HG02798 (cell line): ENCODE measurements at regions not wholly inside any gene's neighbourhood (a gene's known extent, or its start where the extent isn't known, plus 50 kb on each side); places are given as distances from the start of the nearest gene placed in this dataset.
"Not testable (repeated sequence)": the region's sequence is repeated elsewhere in the genome, so short reads cannot be mapped to it uniquely, and the experiment has no call there.

Experiments used
- ATAC-seq: cut with Tn5 transposase; IDR thresholded peaks from one replicate; pipeline ENCODE4 v1.9.1; 2021; ENCODE audit warnings: mild to moderate bottlenecking; ENCODE audit not compliant: unreplicated experiment, poor library complexity

- ATAC-seq, result no peak
Measured at GRCh38 chr7:86050918-86051317, 592.8 kb upstream of the GRM3 start.

GRCh38 chr7:86049910-86050309 is 593.8 kb upstream of the GRM3 start:
- no peak for ATAC-seq

- not testable (repeated sequence) for ATAC-seq
Measured at GRCh38 chr7:86045197-86045596, 598.5 kb upstream of the GRM3 start.

DNA sequence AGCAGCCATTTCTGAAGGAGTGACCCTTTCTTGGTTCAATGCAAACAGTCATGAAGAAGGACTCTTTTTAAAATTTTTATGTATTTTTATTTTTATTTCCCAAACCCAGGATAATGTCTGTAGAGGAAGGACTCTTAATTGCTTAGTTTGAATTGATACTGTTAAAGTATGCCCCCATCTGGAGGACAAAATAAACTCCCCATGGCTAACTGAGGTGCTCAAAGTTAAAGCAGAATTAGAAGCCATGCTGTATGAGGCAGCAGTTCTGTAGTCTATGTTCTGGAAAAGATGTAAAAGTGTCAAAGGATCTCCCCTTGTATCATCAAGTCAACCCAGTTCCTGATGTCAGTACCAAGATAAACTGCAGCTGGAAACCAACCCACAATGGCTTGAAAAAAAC is 617.9 kb upstream of the GRM3 start:
- no peak for ATAC-seq

DNA sequence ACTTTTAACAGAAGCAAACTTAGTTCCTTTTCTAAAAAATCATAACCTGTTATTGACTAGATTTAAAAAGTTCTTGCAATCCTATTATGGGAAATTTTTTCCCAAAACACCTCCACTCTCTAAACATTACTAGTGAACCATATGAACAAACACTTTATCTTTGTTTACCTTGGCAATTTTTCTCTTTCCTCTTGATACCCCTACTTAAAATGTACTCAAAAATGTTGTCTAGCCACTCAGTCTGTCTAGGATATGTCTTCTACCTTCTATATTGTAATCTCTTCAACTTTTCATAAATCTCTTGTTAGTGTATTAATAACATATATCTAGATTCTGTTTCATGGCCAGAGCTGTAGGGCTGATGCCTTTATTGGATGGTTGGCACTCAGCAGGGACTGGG is 630.0 kb upstream of the GRM3 start:
- no peak for ATAC-seq

GRCh38 chr7:86012971-86013370 is 630.7 kb upstream of the GRM3 start:
- ATAC-seq, result no peak

DNA sequence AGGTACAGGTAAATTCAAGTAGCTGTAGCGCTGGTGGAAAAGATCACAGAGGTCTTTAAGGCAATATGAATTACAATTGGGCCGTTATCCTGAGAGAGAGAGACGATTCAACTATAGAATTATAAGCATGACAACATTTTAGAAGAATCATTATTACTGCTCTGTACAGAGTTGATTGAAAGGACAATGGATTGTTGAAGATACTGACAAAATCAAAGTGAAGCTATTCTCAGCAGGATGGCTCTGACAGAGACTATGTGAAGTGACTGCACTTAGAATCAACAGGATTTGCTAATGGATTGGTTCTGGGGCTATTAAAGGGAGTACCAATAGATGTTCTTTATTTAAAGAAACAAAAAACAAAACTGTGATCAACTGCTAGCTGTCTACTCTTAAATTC is 634.8 kb upstream of the GRM3 start:
- ATAC-seq, result no peak

- no peak for ATAC-seq
Measured at GRCh38 chr7:86006909-86007308, 636.8 kb upstream of the GRM3 start.

GRCh38 chr7:86002858-86003257 is 640.9 kb upstream of the GRM3 start:
- ATAC-seq, result no peak

DNA sequence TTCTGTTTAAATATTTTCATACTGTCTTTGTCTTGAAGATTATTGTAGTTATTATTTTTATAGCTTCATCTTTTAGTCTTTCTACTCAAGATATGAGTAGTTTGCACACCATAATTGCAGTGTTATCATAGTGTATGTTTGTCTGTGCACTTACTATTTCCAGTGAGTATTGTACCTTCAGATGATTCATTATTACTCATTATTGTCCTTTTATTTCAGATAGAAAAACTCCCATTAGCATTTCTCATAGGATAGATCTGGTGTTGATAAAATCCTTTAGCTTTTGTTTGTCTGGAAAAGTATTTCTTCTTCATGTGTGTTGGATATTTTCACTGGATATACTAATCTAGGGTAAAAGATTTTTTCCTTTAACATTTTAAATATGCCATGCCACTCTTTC is 646.2 kb upstream of the GRM3 start:
- no peak for ATAC-seq

- ATAC-seq, result no peak
Measured at GRCh38 chr7:85995101-85995500, 648.6 kb upstream of the GRM3 start.

DNA sequence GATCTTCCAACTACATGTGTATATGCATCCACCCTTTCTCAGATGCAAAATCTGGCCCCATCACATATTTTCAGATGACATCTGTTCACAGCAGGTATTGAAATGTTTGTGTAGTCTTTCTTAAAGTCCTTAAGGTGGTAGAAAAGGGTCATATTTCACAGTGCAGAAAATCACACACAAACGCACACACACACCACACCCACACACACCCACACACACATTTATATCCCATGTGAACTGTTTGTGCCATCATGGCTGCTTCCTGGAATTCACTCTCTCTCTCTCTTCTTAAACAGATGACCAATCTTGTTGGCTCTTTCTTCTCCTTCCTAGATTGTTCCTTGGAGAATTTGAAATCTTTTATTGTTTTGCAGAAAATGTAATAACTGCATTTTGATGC is 663.0 kb upstream of the GRM3 start:
- ATAC-seq, result no peak

DNA sequence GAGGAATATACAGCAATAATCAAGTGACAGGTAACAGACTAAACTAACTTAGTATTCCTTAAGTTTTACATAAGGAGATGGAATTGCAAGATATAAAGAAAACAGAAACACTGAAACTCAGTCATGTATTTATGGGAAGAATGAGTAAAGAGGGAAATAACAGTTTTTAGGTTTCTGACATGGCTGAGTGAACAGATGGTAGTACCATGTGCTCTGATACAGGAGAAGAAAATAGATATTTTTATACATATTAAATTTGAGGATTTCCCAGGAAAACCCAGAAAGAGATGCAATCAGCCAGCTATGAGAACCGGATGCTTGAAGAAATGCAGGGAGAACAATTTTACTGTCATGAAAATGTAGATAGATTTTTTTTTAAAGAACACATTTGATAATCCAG is 669.5 kb upstream of the GRM3 start:
- no peak for ATAC-seq

- ATAC-seq, result no peak
Measured at GRCh38 chr7:85972504-85973141, 671.1 kb upstream of the GRM3 start.

DNA sequence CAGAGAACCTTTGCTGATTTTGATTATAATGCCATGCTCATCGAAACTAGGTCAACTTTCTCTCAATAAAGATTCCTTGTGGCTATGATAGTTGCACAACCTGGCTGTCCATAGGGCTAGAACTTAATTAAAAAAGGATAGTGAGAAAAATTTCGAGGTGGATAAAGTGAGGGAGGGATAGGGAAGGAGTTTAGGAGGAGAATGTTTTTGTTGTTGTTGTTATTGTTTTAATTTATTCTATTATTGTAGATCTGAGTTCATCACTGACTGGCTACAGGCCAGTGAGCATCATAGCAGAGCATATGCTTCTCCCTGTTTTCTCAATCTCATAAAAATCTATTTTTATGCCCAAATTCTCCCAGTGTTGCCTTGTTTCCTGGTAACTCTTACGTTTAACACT is 688.7 kb upstream of the GRM3 start:
- no peak for ATAC-seq

DNA sequence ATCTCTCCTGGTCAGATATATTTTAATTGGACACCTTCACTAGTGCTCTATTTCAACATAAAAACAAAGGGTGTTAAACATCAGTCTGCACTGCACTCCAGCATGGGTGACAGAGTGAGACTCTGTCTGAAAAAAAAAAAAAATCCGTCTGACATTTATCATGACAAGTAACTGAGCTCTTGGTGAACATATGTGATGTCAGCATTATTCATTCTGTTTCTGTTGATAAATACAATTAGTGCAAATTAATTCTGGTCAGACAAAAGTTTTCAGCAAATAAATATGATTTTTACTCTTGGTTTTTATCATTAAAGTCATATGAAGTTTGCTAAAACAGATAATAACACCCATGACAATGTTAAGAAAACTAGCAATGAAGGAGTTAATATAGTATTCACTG is 692.8 kb upstream of the GRM3 start:
- no peak for ATAC-seq

DNA sequence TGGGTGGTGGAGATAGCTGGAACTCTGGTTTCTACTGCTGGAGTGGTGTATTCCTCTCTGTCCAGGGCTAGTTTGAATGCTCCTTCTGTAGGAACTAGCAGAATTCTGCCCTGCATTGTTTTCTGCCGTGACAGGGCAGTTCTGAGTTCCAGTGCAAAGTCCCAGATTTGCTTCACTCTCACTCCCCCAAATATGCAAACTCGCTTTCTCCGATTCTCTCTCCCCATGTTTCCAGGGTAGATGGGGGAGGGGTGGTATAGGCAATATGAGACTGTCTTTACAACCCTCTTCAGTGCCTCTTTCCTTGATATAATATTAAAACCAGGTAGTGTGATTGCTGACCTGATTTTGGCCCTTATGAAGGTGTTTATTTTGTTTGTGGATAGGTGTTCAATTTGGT is 693.3 kb upstream of the GRM3 start:
- no peak for ATAC-seq

- ATAC-seq, result no peak
Measured at GRCh38 chr7:85947767-85948166, 695.9 kb upstream of the GRM3 start.

GRCh38 chr7:85940798-85941197 is 702.9 kb upstream of the GRM3 start:
- no peak for ATAC-seq

DNA sequence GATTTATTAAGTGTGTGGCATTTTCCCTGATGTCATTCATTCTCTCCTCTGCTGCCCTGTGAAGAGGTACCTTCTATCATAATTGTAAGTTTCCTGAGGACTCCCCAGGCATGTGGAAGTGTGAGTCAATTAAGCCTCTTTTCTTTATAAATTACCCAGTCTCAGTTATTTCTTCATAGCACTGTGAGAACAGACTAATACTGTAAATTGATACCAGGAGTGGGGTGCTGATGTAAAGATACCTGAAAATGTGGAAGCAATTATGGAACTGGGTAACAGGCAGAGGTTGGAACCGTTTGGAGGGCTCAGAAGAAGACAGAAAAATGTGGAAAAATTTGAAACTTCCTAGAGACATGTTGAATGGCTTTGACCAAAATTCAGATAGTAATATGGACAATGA is 711.8 kb upstream of the GRM3 start:
- ATAC-seq, result no peak

DNA sequence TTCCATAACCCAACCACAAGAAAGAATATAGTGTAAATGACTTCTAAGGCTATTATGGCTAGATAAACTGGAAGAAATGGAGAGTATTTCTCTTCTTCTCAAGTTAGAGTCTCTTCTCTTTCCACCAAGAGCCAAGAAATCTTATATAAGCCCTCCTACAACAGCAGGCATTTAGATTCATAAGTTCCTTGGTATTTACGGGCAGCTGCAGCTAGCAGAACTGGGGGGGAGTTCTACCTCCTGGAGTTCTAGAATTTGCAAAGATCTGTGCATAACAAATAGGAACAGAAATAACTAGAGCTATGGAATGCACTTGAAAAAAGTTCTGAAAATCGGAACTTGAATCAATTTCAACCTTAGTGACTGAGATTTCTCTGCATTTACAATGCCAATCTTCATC is 715.2 kb upstream of the GRM3 start:
- ATAC-seq, result no peak

DNA sequence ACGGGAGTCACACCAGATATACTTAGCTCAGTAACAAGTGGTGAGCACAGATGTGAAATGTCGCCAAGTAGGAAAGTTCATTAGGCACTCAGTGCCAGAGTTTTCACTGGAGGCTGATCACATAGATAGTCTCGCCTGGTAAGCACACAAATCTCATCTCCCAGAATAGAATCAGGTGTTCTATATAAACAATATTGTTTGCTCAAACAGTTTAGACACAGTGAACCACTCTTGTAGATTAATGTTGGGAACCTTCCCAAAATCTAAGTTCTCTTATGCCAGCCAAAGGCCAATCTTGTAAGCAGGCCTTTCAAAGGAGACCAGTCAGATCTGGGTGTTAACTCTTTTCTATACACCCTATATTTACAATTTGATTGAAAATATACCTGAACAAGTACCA is 716.5 kb upstream of the GRM3 start:
- no peak for ATAC-seq

GRCh38 chr7:85924062-85924461 is 719.6 kb upstream of the GRM3 start:
- ATAC-seq, result no peak
